ENCODE measurements at regions not wholly inside any gene's neighbourhood (a gene's known extent, or its start where the extent isn't known, plus 50 kb on each side); places are given as distances from the start of the nearest gene placed in this dataset.
"Not testable (repeated sequence)": the region's sequence is repeated elsewhere in the genome, so short reads cannot be mapped to it uniquely, and the experiment has no call there.

DNA sequence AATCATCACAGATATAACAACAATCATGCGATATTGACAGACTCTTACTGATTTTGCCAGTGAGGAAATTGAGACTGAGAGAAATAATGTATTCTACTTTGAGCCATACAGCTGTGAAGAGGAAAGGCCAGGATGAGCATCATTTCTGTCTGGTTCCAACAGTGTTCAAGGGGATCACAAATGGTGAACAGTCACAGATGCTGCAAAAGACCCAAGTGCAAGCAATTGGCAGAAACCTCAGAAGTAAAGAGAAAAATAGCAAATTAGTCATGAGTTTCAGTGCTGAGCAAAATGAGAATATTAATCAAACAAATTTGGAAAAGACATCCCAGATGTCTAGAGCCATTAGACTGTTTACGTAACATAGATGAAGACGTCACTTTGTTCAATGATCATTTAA is 114.1 kb downstream of the RAB38 start:
- no peaks in the 10 kb centered on the region for H3K9me3 Mint-ChIP-seq
- H3K4me3 Mint-ChIP-seq: no peak overlapping the region
- H3K4me1 Mint-ChIP-seq (ENCODE audit: low read depth): no peaks in the 10 kb centered on the region
- no peaks in the 10 kb centered on the region for H3K36me3 Mint-ChIP-seq (ENCODE audit: low read depth)
- peaks cover 2% of the 10 kb centered on the region for H3K27me3 Mint-ChIP-seq (ENCODE audit: insufficient read depth)
- H3K27ac Mint-ChIP-seq: no peak overlapping the region
- intact Hi-C loops (cut with micrococcal nuclease): no loop called here
- DNase-seq (ENCODE audit: low spot score): no peak

DNA sequence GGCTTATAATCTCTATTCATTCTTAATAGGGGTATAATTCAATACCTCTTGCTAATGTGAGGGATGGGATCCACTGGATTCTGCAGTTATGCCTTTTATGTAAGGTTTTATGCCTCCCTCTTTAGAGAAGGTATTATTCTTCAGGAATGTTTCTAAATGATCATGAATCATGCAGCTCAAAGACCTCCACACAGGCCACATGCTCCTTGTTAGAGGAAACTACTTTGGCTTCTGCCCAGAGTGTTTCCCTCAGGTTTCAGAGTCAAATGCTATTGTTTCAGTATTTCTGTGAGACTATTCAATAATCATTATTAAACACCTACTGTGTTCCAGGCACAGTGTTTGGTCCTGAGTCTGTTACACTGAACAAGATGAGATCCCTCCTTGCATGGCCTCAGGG is 115.9 kb downstream of the RAB38 start:
- no peaks in the 10 kb centered on the region for H3K9me3 Mint-ChIP-seq
- H3K4me3 Mint-ChIP-seq: no peak overlapping the region
- DNase-seq (ENCODE audit: low spot score): no peak
- peaks cover 2% of the 10 kb centered on the region for H3K27me3 Mint-ChIP-seq (ENCODE audit: insufficient read depth)
- H3K4me1 Mint-ChIP-seq (ENCODE audit: low read depth): no peaks in the 10 kb centered on the region
- no peaks in the 10 kb centered on the region for H3K36me3 Mint-ChIP-seq (ENCODE audit: low read depth)
- H3K27ac Mint-ChIP-seq: no peak overlapping the region
- intact Hi-C loops (cut with micrococcal nuclease): no loop called here

DNA sequence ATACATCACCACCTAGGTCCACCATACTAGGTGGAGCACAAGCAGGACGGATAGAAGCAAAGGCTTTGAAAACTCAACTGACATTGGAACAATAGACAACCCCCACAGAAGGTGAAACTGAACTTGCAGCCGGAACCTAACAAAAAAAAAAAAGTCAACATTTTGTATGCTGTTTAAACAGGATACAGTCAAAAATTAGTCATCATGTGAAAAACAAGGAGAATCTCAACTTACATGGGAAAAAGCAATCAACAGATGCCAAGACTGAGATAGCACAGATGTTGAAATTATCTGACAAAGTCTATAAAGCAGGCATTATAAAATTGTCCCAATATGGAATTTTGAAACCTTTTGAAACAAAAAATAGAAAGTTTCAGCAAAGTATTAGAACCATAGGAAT is 123.8 kb downstream of the RAB38 start:
- intact Hi-C loops (cut with micrococcal nuclease): no loop called here
- DNase-seq (ENCODE audit: low spot score): no peak
- no peak overlapping the region for H3K27ac Mint-ChIP-seq
- no peaks in the 10 kb centered on the region for H3K27me3 Mint-ChIP-seq (ENCODE audit: insufficient read depth)
- H3K9me3 Mint-ChIP-seq: no peaks in the 10 kb centered on the region
- H3K4me1 Mint-ChIP-seq (ENCODE audit: low read depth): no peaks in the 10 kb centered on the region
- H3K36me3 Mint-ChIP-seq (ENCODE audit: low read depth): no peaks in the 10 kb centered on the region
- no peak overlapping the region for H3K4me3 Mint-ChIP-seq

DNA sequence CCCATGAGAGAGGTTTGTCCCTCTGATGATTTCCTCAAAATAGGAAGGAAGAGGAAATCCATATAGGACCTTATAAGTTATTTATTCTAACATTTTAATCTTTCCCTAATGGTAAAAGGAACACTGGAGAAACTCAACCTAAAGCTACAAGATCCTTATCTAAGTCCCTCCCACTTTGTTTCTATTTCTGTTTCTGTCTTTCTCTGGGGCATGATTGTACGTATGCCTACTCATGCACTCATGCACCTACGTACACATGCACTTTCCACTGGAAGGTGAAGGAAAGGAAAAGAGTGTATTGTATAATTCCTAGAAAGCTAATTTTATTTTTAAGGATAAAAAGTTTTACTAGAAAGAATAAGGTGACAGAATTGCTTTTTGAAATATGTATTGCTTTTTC is 125.0 kb downstream of the RAB38 start:
- no peak for DNase-seq (ENCODE audit: low spot score)
- no peak overlapping the region for H3K27ac Mint-ChIP-seq
- H3K4me3 Mint-ChIP-seq: no peak overlapping the region
- H3K4me1 Mint-ChIP-seq (ENCODE audit: low read depth): no peaks in the 10 kb centered on the region
- H3K27me3 Mint-ChIP-seq (ENCODE audit: insufficient read depth): no peaks in the 10 kb centered on the region
- H3K9me3 Mint-ChIP-seq: no peaks in the 10 kb centered on the region
- H3K36me3 Mint-ChIP-seq (ENCODE audit: low read depth): no peaks in the 10 kb centered on the region
- intact Hi-C loops (cut with micrococcal nuclease): no loop called here

DNA sequence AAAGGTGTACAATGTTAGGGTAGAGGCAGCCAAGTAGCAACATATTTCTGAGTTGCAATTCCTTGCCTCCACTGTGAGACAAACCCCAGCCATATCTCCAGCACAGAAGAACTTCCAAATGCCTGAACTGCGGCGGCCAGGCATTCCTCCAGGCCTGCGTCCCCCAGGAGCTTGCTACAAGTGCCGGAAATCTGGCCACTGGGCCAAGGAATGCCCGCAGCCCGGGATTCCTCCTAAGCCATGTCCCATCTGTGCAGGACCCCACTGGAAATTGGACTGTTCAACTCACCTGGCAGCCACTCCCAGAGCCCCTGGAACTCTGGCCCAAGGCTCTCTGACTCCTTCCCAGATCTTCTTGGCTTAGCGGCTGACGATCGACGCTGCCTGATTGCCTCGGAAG is 130.0 kb downstream of the RAB38 start:
- intact Hi-C loops (cut with micrococcal nuclease); H3K36me3 Mint-ChIP-seq (ENCODE audit: low read depth); H3K4me1 Mint-ChIP-seq (ENCODE audit: low read depth); DNase-seq (ENCODE audit: low spot score); H3K27ac Mint-ChIP-seq; H3K27me3 Mint-ChIP-seq (ENCODE audit: insufficient read depth); H3K4me3 Mint-ChIP-seq; H3K9me3 Mint-ChIP-seq: not testable (repeated sequence)

DNA sequence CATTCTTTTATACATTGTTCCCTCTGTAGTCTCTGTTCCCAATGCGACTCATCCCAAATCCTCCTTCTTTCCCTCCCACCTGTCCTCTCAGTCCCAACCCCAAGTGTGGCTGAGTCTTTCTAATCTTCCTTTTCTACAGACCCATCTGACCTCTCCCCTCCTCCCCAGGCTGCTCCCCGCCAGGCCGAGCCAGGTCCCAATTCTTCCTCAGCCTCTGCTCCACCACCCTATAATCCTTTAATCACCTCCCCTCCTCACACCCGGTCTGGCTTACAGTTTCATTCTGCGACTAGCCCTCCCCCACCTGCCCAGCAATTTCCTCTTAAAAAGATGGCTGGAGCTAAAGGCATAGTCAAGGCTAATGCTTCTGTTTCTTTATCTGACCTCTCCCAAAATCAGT is 130.6 kb downstream of the RAB38 start:
- H3K9me3 Mint-ChIP-seq; H3K4me1 Mint-ChIP-seq (ENCODE audit: low read depth); H3K27me3 Mint-ChIP-seq (ENCODE audit: insufficient read depth); intact Hi-C loops (cut with micrococcal nuclease); DNase-seq (ENCODE audit: low spot score); H3K4me3 Mint-ChIP-seq; H3K36me3 Mint-ChIP-seq (ENCODE audit: low read depth); H3K27ac Mint-ChIP-seq: not testable (repeated sequence)

DNA sequence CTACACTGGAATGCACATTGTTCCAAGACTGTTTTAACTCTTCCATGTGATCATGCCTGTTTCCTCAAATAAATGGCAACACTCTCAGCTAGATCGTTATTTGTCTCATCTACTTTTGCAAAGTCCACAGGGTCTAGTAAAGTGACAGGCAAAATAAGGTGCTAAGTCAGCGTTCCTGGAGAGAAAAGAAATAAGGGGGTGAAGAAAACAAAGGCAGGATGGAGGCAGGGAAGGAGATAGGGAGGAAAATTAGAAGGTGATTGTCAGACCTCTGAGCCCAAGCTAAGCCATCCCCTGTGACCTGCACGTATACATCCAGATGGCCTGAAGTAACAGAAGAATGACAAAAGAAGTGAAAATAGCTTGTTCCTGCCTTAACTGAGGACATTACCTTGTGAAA is 132.1 kb downstream of the RAB38 start:
- Mint-ChIP-seq H3K9me3 (no peaks in the 10 kb centered on the region), H3K27ac (no peak overlapping the region), H3K4me3 (no peak overlapping the region), H3K36me3 (ENCODE audit: low read depth) (no peaks in the 10 kb centered on the region), H3K27me3 (ENCODE audit: insufficient read depth) (peaks cover 3% of the 10 kb centered on the region), H3K4me1 (ENCODE audit: low read depth) (no peaks in the 10 kb centered on the region)
- intact Hi-C loops (cut with micrococcal nuclease): no loop called here
- no peak for DNase-seq (ENCODE audit: low spot score)

DNA sequence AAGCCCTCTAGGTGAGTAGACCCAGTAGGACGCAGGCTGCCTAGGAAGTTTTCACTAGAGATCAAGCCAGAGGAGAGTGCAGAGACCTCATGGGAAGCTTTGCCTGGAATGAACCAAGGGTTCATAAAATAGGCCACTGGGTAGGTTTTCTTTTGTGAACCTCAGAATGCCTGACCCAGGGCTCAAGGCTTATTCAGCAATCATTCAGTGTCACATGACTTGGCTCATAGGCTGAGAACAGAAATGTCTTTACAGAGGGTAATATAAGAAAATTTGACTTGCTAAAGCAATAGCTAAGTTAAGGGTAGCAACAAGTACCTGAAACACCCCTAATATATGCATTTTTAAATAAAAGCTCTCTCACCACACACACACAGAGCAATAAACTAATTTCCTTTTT is 132.6 kb downstream of the RAB38 start:
- Mint-ChIP-seq H3K4me3 (no peak overlapping the region), H3K27ac (no peak overlapping the region), H3K36me3 (ENCODE audit: low read depth) (no peaks in the 10 kb centered on the region), H3K9me3 (no peaks in the 10 kb centered on the region), H3K4me1 (ENCODE audit: low read depth) (no peaks in the 10 kb centered on the region), H3K27me3 (ENCODE audit: insufficient read depth) (peaks cover 3% of the 10 kb centered on the region)
- intact Hi-C loops (cut with micrococcal nuclease): no loop called here
- no peak for DNase-seq (ENCODE audit: low spot score)

DNA sequence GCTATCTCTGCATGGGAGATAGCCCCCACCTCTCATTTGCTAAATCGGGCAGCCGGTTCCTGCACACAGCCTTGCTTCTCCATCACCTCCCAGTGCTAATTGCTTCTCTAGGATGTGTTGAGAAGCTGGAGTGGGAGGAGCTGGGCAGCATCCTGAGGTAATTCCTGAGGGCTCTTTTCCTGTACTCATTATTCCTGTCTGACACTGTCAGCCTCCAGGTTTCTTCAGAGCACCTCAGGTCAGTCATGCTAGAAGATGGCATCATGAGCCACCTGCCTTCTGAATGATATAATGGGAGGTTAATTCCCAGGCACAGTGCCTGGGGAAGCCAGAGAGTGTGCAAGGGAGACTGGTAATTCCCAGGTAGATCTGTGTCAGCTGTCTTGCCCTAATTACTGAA is 133.0 kb downstream of the RAB38 start:
- H3K27ac Mint-ChIP-seq: no peak overlapping the region
- H3K4me3 Mint-ChIP-seq: no peak overlapping the region
- no peaks in the 10 kb centered on the region for H3K9me3 Mint-ChIP-seq
- no peak for DNase-seq (ENCODE audit: low spot score)
- intact Hi-C loops (cut with micrococcal nuclease): no loop called here
- H3K36me3 Mint-ChIP-seq (ENCODE audit: low read depth): no peaks in the 10 kb centered on the region
- no peaks in the 10 kb centered on the region for H3K4me1 Mint-ChIP-seq (ENCODE audit: low read depth)
- H3K27me3 Mint-ChIP-seq (ENCODE audit: insufficient read depth): peaks cover 3% of the 10 kb centered on the region

DNA sequence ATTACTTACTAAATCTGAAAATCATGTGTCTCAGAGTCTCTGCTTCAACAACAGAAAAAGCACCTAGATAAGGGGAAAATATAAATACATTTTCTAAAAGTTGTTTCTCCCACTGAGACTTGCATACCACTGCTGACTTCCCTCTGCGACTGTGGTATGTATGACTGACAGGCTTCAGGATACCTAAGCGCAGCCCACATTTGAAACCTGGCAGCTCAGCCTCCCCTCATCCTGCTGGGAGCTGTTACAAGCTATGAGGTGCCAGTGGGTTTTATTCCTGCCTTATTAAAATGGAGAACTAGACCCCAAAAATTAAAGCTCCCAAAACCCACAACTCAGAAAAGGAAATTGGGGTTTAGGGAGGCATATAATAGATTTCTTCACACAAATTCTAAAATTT is 133.6 kb downstream of the RAB38 start:
- intact Hi-C loops (cut with micrococcal nuclease): no loop called here
- Mint-ChIP-seq H3K27me3 (ENCODE audit: insufficient read depth) (peaks cover 3% of the 10 kb centered on the region), H3K9me3 (no peaks in the 10 kb centered on the region), H3K27ac (no peak overlapping the region), H3K4me3 (no peak overlapping the region), H3K36me3 (ENCODE audit: low read depth) (no peaks in the 10 kb centered on the region), H3K4me1 (ENCODE audit: low read depth) (no peaks in the 10 kb centered on the region)
- no peak for DNase-seq (ENCODE audit: low spot score)

DNA sequence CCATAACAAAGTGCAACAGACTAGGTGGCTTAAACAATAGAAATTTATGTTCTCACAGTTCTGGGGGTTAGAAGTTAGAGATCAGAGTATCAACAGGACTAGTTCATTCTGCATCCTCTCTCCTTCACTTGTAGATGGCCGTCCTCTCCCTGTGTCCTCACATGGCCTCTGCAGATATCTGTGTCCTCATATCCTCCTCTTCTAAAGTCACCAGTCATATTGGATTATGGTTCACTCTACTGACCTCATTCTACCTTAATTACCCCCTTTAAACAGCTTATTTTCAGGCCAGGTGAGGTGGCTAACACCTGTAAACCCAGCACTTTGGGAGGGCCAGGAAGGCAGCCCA is 135.1 kb downstream of the RAB38 start:
- Mint-ChIP-seq H3K9me3 (no peaks in the 10 kb centered on the region), H3K27me3 (ENCODE audit: insufficient read depth) (peaks cover 3% of the 10 kb centered on the region), H3K4me3 (no peak overlapping the region), H3K4me1 (ENCODE audit: low read depth) (no peaks in the 10 kb centered on the region), H3K27ac (no peak overlapping the region), H3K36me3 (ENCODE audit: low read depth) (no peaks in the 10 kb centered on the region)
- no peak for DNase-seq (ENCODE audit: low spot score)
- intact Hi-C loops (cut with micrococcal nuclease): no loop called here

DNA sequence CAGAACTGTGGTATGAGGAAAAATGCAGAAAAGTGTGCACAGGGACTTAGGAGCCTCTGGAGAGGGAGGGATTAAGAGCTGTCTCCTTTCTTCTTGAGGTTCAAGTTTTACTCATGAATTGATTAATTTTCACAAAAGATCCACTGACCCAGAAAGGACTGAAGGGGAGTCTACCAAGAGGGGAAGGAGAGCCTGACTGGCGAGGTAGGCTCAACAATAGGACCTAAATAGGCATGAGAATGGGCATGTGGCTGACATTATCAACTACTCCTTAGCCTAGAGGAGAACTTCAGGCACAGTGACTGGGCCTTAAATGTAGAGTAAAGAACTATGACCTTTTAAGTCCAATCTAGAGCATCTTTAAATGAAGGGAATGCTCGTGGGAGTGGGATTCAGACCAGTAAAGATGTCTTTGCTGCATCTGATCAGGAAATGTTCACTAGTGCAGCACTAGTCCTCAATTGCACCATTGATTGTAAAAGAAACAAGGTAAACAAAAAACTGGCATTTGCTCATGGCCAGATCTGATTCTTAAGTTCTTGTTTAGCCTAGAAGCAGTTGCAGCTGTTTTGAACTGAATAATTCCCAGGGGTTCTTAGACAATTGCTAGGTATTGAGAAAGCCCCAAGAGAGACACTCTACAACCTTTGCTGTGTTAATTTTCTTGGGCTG is 135.6 kb downstream of the RAB38 start:
- DNase-seq (ENCODE audit: low spot score): no peak
- intact Hi-C loops (cut with micrococcal nuclease): no loop called here
- H3K36me3 Mint-ChIP-seq (ENCODE audit: low read depth): no peaks in the 10 kb centered on the region
- H3K9me3 Mint-ChIP-seq: no peaks in the 10 kb centered on the region
- H3K27me3 Mint-ChIP-seq (ENCODE audit: insufficient read depth): peaks cover 3% of the 10 kb centered on the region
- H3K4me3 Mint-ChIP-seq: no peak overlapping the region
- H3K27ac Mint-ChIP-seq: no peak overlapping the region
- no peaks in the 10 kb centered on the region for H3K4me1 Mint-ChIP-seq (ENCODE audit: low read depth)

DNA sequence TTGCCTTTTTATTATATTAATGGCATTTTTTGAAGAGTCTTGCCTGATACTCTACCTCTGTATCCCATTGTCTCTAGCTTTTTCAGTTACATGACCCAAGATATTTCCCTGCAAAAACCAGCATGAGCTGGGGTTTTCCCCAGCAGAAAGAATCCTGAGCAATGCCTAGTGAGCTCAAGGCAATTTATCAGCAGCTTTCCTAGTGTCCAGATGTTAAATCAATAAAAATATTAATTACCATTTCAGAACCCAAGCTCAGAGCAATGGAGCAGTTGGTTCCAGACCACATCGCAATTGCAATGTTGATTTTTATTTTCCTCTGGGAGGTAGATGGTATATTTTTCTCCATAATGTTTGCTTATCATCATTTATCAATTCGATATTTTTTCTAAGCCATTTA is 137.2 kb downstream of the RAB38 start:
- Mint-ChIP-seq H3K27me3 (ENCODE audit: insufficient read depth) (peaks cover 4% of the 10 kb centered on the region), H3K36me3 (ENCODE audit: low read depth) (no peaks in the 10 kb centered on the region), H3K9me3 (no peaks in the 10 kb centered on the region), H3K4me1 (ENCODE audit: low read depth) (no peaks in the 10 kb centered on the region), H3K4me3 (no peak overlapping the region), H3K27ac (no peak overlapping the region)
- DNase-seq (ENCODE audit: low spot score): no peak
- intact Hi-C loops (cut with micrococcal nuclease): no loop called here

DNA sequence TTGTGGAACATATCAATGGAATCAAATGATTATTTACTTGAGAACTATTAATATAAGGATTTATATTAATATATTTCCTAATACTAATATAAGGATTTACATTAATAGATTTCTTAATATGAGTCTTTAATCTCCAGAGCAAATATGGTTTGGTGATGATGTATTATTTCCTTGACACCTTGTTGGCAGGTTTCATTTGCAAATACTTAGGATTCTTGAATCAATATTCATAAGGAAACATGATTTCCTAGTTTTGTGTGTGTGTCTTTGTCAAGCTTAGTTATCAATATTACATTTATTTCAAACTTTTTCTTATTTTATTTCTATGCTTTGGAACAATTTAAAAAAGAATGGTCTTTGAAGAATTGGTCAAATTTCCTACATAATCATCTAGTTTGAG is 138.5 kb downstream of the RAB38 start:
- H3K4me1 Mint-ChIP-seq (ENCODE audit: low read depth): no peaks in the 10 kb centered on the region
- peaks cover 4% of the 10 kb centered on the region for H3K27me3 Mint-ChIP-seq (ENCODE audit: insufficient read depth)
- no peaks in the 10 kb centered on the region for H3K9me3 Mint-ChIP-seq
- no peak overlapping the region for H3K27ac Mint-ChIP-seq
- no peak overlapping the region for H3K4me3 Mint-ChIP-seq
- H3K36me3 Mint-ChIP-seq (ENCODE audit: low read depth): no peaks in the 10 kb centered on the region
- intact Hi-C loops (cut with micrococcal nuclease): no loop called here
- DNase-seq (ENCODE audit: low spot score): no peak
